HEK293 (cell line): ENCODE measurements at regions not wholly inside any gene's neighbourhood (a gene's known extent, or its start where the extent isn't known, plus 50 kb on each side); places are given as distances from the start of the nearest gene placed in this dataset.

ENCODE experiments used
- GFI1B ChIP-seq: fragments of 450-650 bp; formaldehyde crosslinking; IDR thresholded peaks from 2 replicates; pipeline ENCODE4 v1.5.1; 2016; ENCODE audit warnings: missing biosample characterization, missing genetic modification characterization
- HIC1 ChIP-seq: fragments of 450-650 bp; formaldehyde crosslinking; IDR thresholded peaks from 2 replicates; pipeline ENCODE4 v1.5.1; 2016; ENCODE audit warnings: missing biosample characterization, missing genetic modification characterization
- IKZF3 ChIP-seq: fragments of 450-650 bp; IDR thresholded peaks from 2 replicates; pipeline ENCODE4 v1.5.0; 2018; ENCODE audit warnings: missing biosample characterization, mild to moderate bottlenecking, missing genetic modification characterization, moderate library complexity
- INSM2 ChIP-seq: fragments of 450-650 bp; formaldehyde crosslinking; IDR thresholded peaks from 2 replicates; pipeline ENCODE4 v1.5.1; 2016; ENCODE audit warnings: missing biosample characterization, missing genetic modification characterization
- KLF10 ChIP-seq: fragments of 450-650 bp; IDR thresholded peaks from 2 replicates; pipeline ENCODE4 v1.5.1; 2018; ENCODE audit warnings: missing biosample characterization, mild to moderate bottlenecking, missing genetic modification characterization
- KLF9 ChIP-seq: fragments of 450-650 bp; formaldehyde crosslinking; IDR thresholded peaks from 2 replicates; pipeline ENCODE4 v1.5.1; 2016; ENCODE audit warnings: missing biosample characterization, missing genetic modification characterization, low read depth
- MEIS1 ChIP-seq: sonication (generic); formaldehyde crosslinking; IDR thresholded peaks from 2 replicates; pipeline ENCODE4 v1.8.1; 2022; ENCODE audit warnings: missing genetic modification reagents, mild to moderate bottlenecking, borderline replicate concordance
- PRDM1 ChIP-seq: fragments of 450-650 bp; formaldehyde crosslinking; IDR thresholded peaks from 2 replicates; pipeline ENCODE4; 2016; ENCODE audit warnings: missing biosample characterization, missing genetic modification characterization
- PRDM6 ChIP-seq: fragments of 450-650 bp; formaldehyde crosslinking; IDR thresholded peaks from 2 replicates; pipeline ENCODE4 v1.5.1; 2017; ENCODE audit warnings: missing biosample characterization, missing genetic modification characterization
- SALL2 ChIP-seq: fragments of 450-650 bp; formaldehyde crosslinking; IDR thresholded peaks from 2 replicates; pipeline ENCODE4 v1.5.0; 2017; ENCODE audit warnings: missing biosample characterization, mild to moderate bottlenecking, missing genetic modification characterization, borderline replicate concordance
- YY1 ChIP-seq: fragments of 450-650 bp; formaldehyde crosslinking; IDR thresholded peaks from 2 replicates; pipeline ENCODE4 v1.5.1; 2018; ENCODE audit warnings: missing biosample characterization, missing genetic modification characterization
- ZBTB21 ChIP-seq: fragments of 450-650 bp; formaldehyde crosslinking; IDR thresholded peaks from 2 replicates; pipeline ENCODE4 v1.5.1; 2017; ENCODE audit warnings: missing biosample characterization, missing genetic modification characterization
- ZNF24 ChIP-seq: fragments of 450-650 bp; formaldehyde crosslinking; IDR thresholded peaks from 2 replicates; pipeline ENCODE4 v1.5.1; 2016; ENCODE audit warnings: missing biosample characterization, missing genetic modification characterization
- ZNF350 ChIP-seq: fragments of 450-650 bp; formaldehyde crosslinking; IDR thresholded peaks from 2 replicates; pipeline ENCODE4 v1.5.0; 2017; ENCODE audit warnings: missing biosample characterization, mild to moderate bottlenecking, missing genetic modification characterization
- ZNF362 ChIP-seq: fragments of 450-650 bp; formaldehyde crosslinking; IDR thresholded peaks from 2 replicates; pipeline ENCODE4 v1.5.1; 2016; ENCODE audit warnings: missing biosample characterization, missing genetic modification characterization
- ZNF394 ChIP-seq: fragments of 450-650 bp; formaldehyde crosslinking; IDR thresholded peaks from 2 replicates; pipeline ENCODE4 v1.5.1; 2016; ENCODE audit warnings: missing biosample characterization, missing genetic modification characterization, mild to moderate bottlenecking, moderate library complexity, borderline replicate concordance
- ZNF449 ChIP-seq: fragments of 450-650 bp; formaldehyde crosslinking; IDR thresholded peaks from 2 replicates; pipeline ENCODE4 v1.5.1; 2017; ENCODE audit warnings: missing biosample characterization, mild to moderate bottlenecking, missing genetic modification characterization, moderate library complexity
- ZNF518A ChIP-seq: fragments of 450-650 bp; formaldehyde crosslinking; conservative IDR thresholded peaks from 2 replicates; pipeline ENCODE4 v1.5.1; 2016; ENCODE audit warnings: low read depth, missing biosample characterization, missing genetic modification characterization
- ZNF692 ChIP-seq: fragments of 450-650 bp; formaldehyde crosslinking; IDR thresholded peaks from 2 replicates; pipeline ENCODE4 v1.5.1; 2016; ENCODE audit warnings: missing biosample characterization, missing genetic modification characterization
- ZNF701 ChIP-seq: fragments of 450-650 bp; formaldehyde crosslinking; IDR thresholded peaks from 2 replicates; pipeline ENCODE4 v1.5.1; 2016; ENCODE audit warnings: missing biosample characterization, missing genetic modification characterization
- ZSCAN16 ChIP-seq: fragments of 450-650 bp; formaldehyde crosslinking; IDR thresholded peaks from 2 replicates; pipeline ENCODE4 v1.5.1; 2016; ENCODE audit warnings: missing biosample characterization, missing genetic modification characterization
- ZSCAN23 ChIP-seq: fragments of 450-650 bp; formaldehyde crosslinking; IDR thresholded peaks from 2 replicates; pipeline ENCODE4 v1.5.1; 2016; ENCODE audit warnings: missing biosample characterization, missing genetic modification characterization
- ZXDB ChIP-seq: fragments of 450-650 bp; formaldehyde crosslinking; IDR thresholded peaks from 2 replicates; pipeline ENCODE4 v1.5.1; 2016; ENCODE audit warnings: missing biosample characterization, missing genetic modification characterization

GRCh38 chr9:87212605-87213021 is 265.3 kb upstream of the GAS1 start (continued):
- TF ChIP-seq ZNF449 (tag by site-specific recombination) (no peak), SALL2 (tag by site-specific recombination) (peak; percentile 86; the same call in 1 of the 2 replicates), MEIS1 (no peak), ZBTB21 (tag by site-specific recombination) (0 out of 2 replicates have a peak, but pooled peaks have one; percentile 35), ZNF394 (peak; percentile 33; the same call in 1 of the 2 replicates), HIC1 (tag by site-specific recombination) (peak; percentile 90), INSM2 (tag by site-specific recombination) (peak; percentile 85), ZSCAN23 (tag by site-specific recombination) (0 out of 2 replicates have a peak, but pooled peaks have one; percentile 66), IKZF3 (tag by site-specific recombination) (peak; percentile 67), ZNF701 (tag by site-specific recombination) (no peak), PRDM1 (tag by site-specific recombination) (peak; percentile 66), PRDM6 (tag by site-specific recombination) (peak; percentile 93), YY1 (no peak), ZNF518A (tag by site-specific recombination) (peak; percentile 36; the same call in 1 of the 2 replicates), KLF9 (tag by site-specific recombination) (no peak), ZNF350 (tag by site-specific recombination) (peak; percentile 74), KLF10 (peak; percentile 73), ZNF362 (peak; percentile 95), ZNF24 (tag by site-specific recombination) (peak; percentile 78; the same call in 1 of the 2 replicates), ZSCAN16 (tag by site-specific recombination) (no peak), GFI1B (tag by site-specific recombination) (peak; percentile 21; the same call in 1 of the 2 replicates), ZXDB (tag by site-specific recombination) (peak; percentile 69), ZNF692 (peak; percentile 64)
